SH-SY5Y (cell line): ENCODE measurements at regions not wholly inside any gene's neighbourhood (a gene's known extent, or its start where the extent isn't known, plus 50 kb on each side); places are given as distances from the start of the nearest gene placed in this dataset.

ENCODE experiments used
- GATA2 ChIP-seq: IDR thresholded peaks from 2 replicates; pipeline ENCODE4 v1.6.1; 2011; ENCODE audit warnings: mild to moderate bottlenecking, low read depth, low read length
- GATA3 ChIP-seq: IDR thresholded peaks from 2 replicates; pipeline ENCODE4 v1.6.1; 2011; ENCODE audit warnings: low read depth, mild to moderate bottlenecking, low read length, moderate library complexity

GRCh38 chr2:23291239-23291638 lies 93.7 kb upstream of the KLHL29 start:
- no peak for TF ChIP-seq GATA3
- no peak for TF ChIP-seq GATA2
